T-helper 1 cell treated with Interleukin-12 subunit alpha and Interleukin-12 subunit beta and Interleukin-4 antibody, amounts not matched to agents 30 μg/mL and 1 μg/mL, for 36 hours (primary cell): ENCODE measurements at regions not wholly inside any gene's neighbourhood (a gene's known extent, or its start where the extent isn't known, plus 50 kb on each side); places are given as distances from the start of the nearest gene placed in this dataset.

Source experiments
- H3K27ac Mint-ChIP-seq: one replicate; pipeline ENCODE4 v1.8.0; 2021; ENCODE audit warnings: mild to moderate bottlenecking, mixed read lengths
- H3K27me3 Mint-ChIP-seq: one replicate; pipeline ENCODE4 v1.8.0; 2021; ENCODE audit warnings: low read depth, mixed read lengths
- H3K36me3 Mint-ChIP-seq: one replicate; pipeline ENCODE4 v1.8.0; 2021; ENCODE audit warnings: low read depth, mixed read lengths
- H3K4me1 Mint-ChIP-seq: one replicate; pipeline ENCODE4 v1.8.0; 2021; ENCODE audit warnings: low read depth, mixed read lengths
- H3K4me3 Mint-ChIP-seq: one replicate; pipeline ENCODE4 v1.8.0; 2021; ENCODE audit warnings: mild to moderate bottlenecking, moderate library complexity, mixed read lengths
- H3K9me3 Mint-ChIP-seq: one replicate; pipeline ENCODE4 v1.8.0; 2021; ENCODE audit warnings: mixed read lengths

- Mint-ChIP-seq H3K27me3 (no peaks in the 10 kb centered on the region), H3K27ac (no peak overlapping the region), H3K36me3 (no peaks in the 10 kb centered on the region), H3K9me3 (peaks cover 1% of the 10 kb centered on the region), H3K4me3 (no peak overlapping the region), H3K4me1 (no peaks in the 10 kb centered on the region)
Measured at GRCh38 chr5:167307042-167307441, 984.4 kb upstream of the WWC1 start.

DNA sequence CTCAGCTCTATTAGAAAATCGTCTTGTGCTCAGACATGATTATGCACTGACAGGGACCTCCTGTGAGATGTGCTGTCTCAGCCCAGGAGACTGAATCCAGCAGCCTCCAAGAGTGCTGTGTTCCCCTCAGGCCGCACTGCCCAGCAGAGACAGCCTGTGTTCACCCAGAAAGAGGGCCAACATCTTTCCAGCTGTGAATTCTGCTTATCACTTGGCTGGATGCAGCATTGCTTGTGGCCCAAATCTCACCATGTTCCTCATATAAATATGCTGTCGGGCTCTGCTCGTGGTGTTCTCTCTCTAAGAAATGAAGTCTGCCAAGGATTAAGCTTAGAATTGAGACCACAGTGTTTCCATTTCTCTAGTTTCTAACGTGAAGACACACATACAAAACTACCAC, 983.0 kb upstream of the WWC1 start:
- Mint-ChIP-seq H3K4me1 (no peaks in the 10 kb centered on the region), H3K36me3 (no peaks in the 10 kb centered on the region), H3K4me3 (no peak overlapping the region), H3K27ac (no peak overlapping the region), H3K9me3 (no peaks in the 10 kb centered on the region), H3K27me3 (no peaks in the 10 kb centered on the region)

GRCh38 chr5:167309941-167310517, 981.4 kb upstream of the WWC1 start:
- no peaks in the 10 kb centered on the region for H3K9me3 Mint-ChIP-seq
- H3K4me3 Mint-ChIP-seq = no peak overlapping the region
- no peaks in the 10 kb centered on the region for H3K4me1 Mint-ChIP-seq
- H3K27me3 Mint-ChIP-seq = no peaks in the 10 kb centered on the region
- H3K36me3 Mint-ChIP-seq = no peaks in the 10 kb centered on the region
- no peak overlapping the region for H3K27ac Mint-ChIP-seq

DNA sequence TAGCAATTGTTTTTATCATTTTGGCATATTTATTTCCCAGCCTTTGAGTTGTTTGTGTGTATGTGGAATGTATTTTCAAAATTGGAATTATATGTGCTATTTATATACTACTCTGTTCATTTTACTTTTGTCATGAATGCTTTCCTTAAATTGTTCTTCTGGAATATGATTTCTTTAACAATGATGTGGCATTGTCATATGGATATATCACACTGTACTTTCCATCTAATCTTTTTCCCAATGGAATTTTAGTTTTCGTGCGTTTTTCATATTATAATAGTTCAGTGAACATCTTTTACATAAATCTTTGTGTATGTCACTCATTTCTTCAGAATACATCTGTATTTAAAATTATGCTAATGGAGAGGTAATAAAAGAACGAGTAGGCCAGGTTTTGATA, 980.1 kb upstream of the WWC1 start:
- H3K9me3 Mint-ChIP-seq = no peaks in the 10 kb centered on the region
- H3K27ac Mint-ChIP-seq = no peak overlapping the region
- H3K27me3 Mint-ChIP-seq = no peaks in the 10 kb centered on the region
- no peaks in the 10 kb centered on the region for H3K4me1 Mint-ChIP-seq
- H3K4me3 Mint-ChIP-seq = no peak overlapping the region
- no peaks in the 10 kb centered on the region for H3K36me3 Mint-ChIP-seq

- Mint-ChIP-seq H3K4me3 (no peak overlapping the region), H3K4me1 (no peaks in the 10 kb centered on the region), H3K27me3 (no peaks in the 10 kb centered on the region), H3K9me3 (no peaks in the 10 kb centered on the region), H3K36me3 (no peaks in the 10 kb centered on the region), H3K27ac (no peak overlapping the region)
Measured at GRCh38 chr5:167312225-167312624, 979.2 kb upstream of the WWC1 start.

- Mint-ChIP-seq H3K4me3 (no peak overlapping the region), H3K4me1 (no peaks in the 10 kb centered on the region), H3K36me3 (no peaks in the 10 kb centered on the region), H3K27ac (no peak overlapping the region), H3K9me3 (no peaks in the 10 kb centered on the region), H3K27me3 (no peaks in the 10 kb centered on the region)
Measured at GRCh38 chr5:167315762-167316161, 975.7 kb upstream of the WWC1 start.

- H3K27me3 Mint-ChIP-seq = no peaks in the 10 kb centered on the region
- no peaks in the 10 kb centered on the region for H3K36me3 Mint-ChIP-seq
- no peaks in the 10 kb centered on the region for H3K9me3 Mint-ChIP-seq
- no peaks in the 10 kb centered on the region for H3K4me1 Mint-ChIP-seq
- H3K27ac Mint-ChIP-seq = no peak overlapping the region
- H3K4me3 Mint-ChIP-seq = no peak overlapping the region
Measured at GRCh38 chr5:167317884-167318283, 973.6 kb upstream of the WWC1 start.

GRCh38 chr5:167319243-167319642, 972.2 kb upstream of the WWC1 start:
- Mint-ChIP-seq H3K4me1 (no peaks in the 10 kb centered on the region), H3K36me3 (no peaks in the 10 kb centered on the region), H3K27me3 (no peaks in the 10 kb centered on the region), H3K9me3 (no peaks in the 10 kb centered on the region), H3K27ac (no peak overlapping the region), H3K4me3 (no peak overlapping the region)

- H3K4me1 Mint-ChIP-seq = no peaks in the 10 kb centered on the region
- no peaks in the 10 kb centered on the region for H3K27me3 Mint-ChIP-seq
- no peak overlapping the region for H3K27ac Mint-ChIP-seq
- no peaks in the 10 kb centered on the region for H3K9me3 Mint-ChIP-seq
- no peaks in the 10 kb centered on the region for H3K36me3 Mint-ChIP-seq
- H3K4me3 Mint-ChIP-seq = no peak overlapping the region
Measured at GRCh38 chr5:167320019-167320418, 971.4 kb upstream of the WWC1 start.

GRCh38 chr5:167332309-167332708, 959.1 kb upstream of the WWC1 start:
- Mint-ChIP-seq H3K27me3 (no peaks in the 10 kb centered on the region), H3K4me1 (no peaks in the 10 kb centered on the region), H3K9me3 (peaks cover 16% of the 10 kb centered on the region), H3K27ac (no peak overlapping the region), H3K36me3 (no peaks in the 10 kb centered on the region), H3K4me3 (no peak overlapping the region)

GRCh38 chr5:167336161-167336560, 955.3 kb upstream of the WWC1 start:
- Mint-ChIP-seq H3K4me1 (no peaks in the 10 kb centered on the region), H3K4me3 (no peak overlapping the region), H3K9me3 (peaks cover 7% of the 10 kb centered on the region), H3K27ac (no peak overlapping the region), H3K27me3 (no peaks in the 10 kb centered on the region), H3K36me3 (no peaks in the 10 kb centered on the region)

GRCh38 chr5:167339205-167339604, 952.2 kb upstream of the WWC1 start:
- Mint-ChIP-seq H3K27me3 (no peaks in the 10 kb centered on the region), H3K4me1 (no peaks in the 10 kb centered on the region), H3K9me3 (peaks cover 7% of the 10 kb centered on the region), H3K36me3 (no peaks in the 10 kb centered on the region), H3K4me3 (no peak overlapping the region), H3K27ac (no peak overlapping the region)

DNA sequence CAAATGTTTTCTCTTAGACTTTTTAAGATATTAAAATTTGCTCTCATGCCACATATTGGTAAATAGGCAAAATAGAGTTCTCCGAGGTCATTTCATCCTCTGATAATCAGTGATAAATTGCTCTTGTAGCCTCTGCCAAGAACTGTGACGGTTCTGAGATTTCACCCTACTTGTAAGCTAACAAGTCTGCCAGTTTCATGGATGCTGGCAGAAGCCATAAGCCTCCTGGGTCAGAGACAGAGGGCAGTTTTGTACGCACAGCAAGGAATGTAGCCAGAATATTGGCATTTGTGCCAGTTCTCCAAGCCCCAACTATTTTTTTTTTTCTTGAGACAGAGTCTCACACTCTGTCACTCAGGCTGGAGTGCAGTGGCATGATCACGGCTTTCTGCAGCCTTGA, 945.0 kb upstream of the WWC1 start:
- Mint-ChIP-seq H3K27ac (no peak overlapping the region), H3K9me3 (no peaks in the 10 kb centered on the region), H3K36me3 (no peaks in the 10 kb centered on the region), H3K27me3 (no peaks in the 10 kb centered on the region), H3K4me3 (no peak overlapping the region), H3K4me1 (no peaks in the 10 kb centered on the region)

- Mint-ChIP-seq H3K9me3 (no peaks in the 10 kb centered on the region), H3K4me1 (no peaks in the 10 kb centered on the region), H3K27me3 (no peaks in the 10 kb centered on the region), H3K36me3 (no peaks in the 10 kb centered on the region), H3K4me3 (no peak overlapping the region), H3K27ac (no peak overlapping the region)
Measured at GRCh38 chr5:167348251-167348926, 943.1 kb upstream of the WWC1 start.

- Mint-ChIP-seq H3K9me3 (no peaks in the 10 kb centered on the region), H3K4me1 (no peaks in the 10 kb centered on the region), H3K4me3 (no peak overlapping the region), H3K36me3 (no peaks in the 10 kb centered on the region), H3K27me3 (no peaks in the 10 kb centered on the region), H3K27ac (no peak overlapping the region)
Measured at GRCh38 chr5:167348980-167349379, 942.5 kb upstream of the WWC1 start.

- Mint-ChIP-seq H3K9me3 (no peaks in the 10 kb centered on the region), H3K4me3 (no peak overlapping the region)
Measured at GRCh38 chr5:167351316-167351715, 940.1 kb upstream of the WWC1 start.

More at GRCh38 chr5:167351316-167351715, 940.1 kb upstream of the WWC1 start:
- Mint-ChIP-seq H3K36me3 (no peaks in the 10 kb centered on the region), H3K27ac (no peak overlapping the region), H3K4me1 (no peaks in the 10 kb centered on the region), H3K27me3 (no peaks in the 10 kb centered on the region)
